Fibroblast of villous mesenchyme (primary cell): ENCODE measurements at regions not wholly inside any gene's neighbourhood (a gene's known extent, or its start where the extent isn't known, plus 50 kb on each side); places are given as distances from the start of the nearest gene placed in this dataset.

Experiments used
- DNase-seq: peaks from one replicate; pipeline ENCODE4 v3.0.0-alpha.2; 2010; ENCODE audit warnings: low read depth
- H3K4me3 ChIP-seq: 2 replicates; pipeline ENCODE4 v1.5.1; 2011; ENCODE audit warnings: low read depth, mild to moderate bottlenecking, low read length
- CTCF ChIP-seq: IDR thresholded peaks from 2 replicates; pipeline ENCODE4 v1.5.1; 2012; ENCODE audit warnings: low read depth, mild to moderate bottlenecking, low read length; ENCODE audit not compliant: insufficient read depth

GRCh38 chr18:78330766-78331165, 648.9 kb upstream of the SALL3 start:
- no peak overlapping the region for H3K4me3 ChIP-seq
- no peak for TF ChIP-seq CTCF
- DNase-seq: no peak

GRCh38 chr18:78352910-78353309, 626.7 kb upstream of the SALL3 start:
- TF ChIP-seq CTCF: no peak

GRCh38 chr18:78362198-78362597, 617.4 kb upstream of the SALL3 start:
- TF ChIP-seq CTCF: no peak
- no peak for DNase-seq
- no peak overlapping the region for H3K4me3 ChIP-seq

More at GRCh38 chr18:78352910-78353309, 626.7 kb upstream of the SALL3 start:
- no peak overlapping the region for H3K4me3 ChIP-seq
- DNase-seq: no peak

GRCh38 chr18:78363556-78364387, 615.8 kb upstream of the SALL3 start:
- DNase-seq: no peak
- no peak overlapping the region for H3K4me3 ChIP-seq
- TF ChIP-seq CTCF: no peak

- no peak for TF ChIP-seq CTCF
- no peak overlapping the region for H3K4me3 ChIP-seq
- no peak for DNase-seq
These were observed 615.1 kb upstream of the SALL3 start for GRCh38 chr18:78364388-78364960.

GRCh38 chr18:78367996-78368395, 611.6 kb upstream of the SALL3 start:
- DNase-seq: no peak
- no peak for TF ChIP-seq CTCF
- no peak overlapping the region for H3K4me3 ChIP-seq

- H3K4me3 ChIP-seq: no peak overlapping the region
- no peak for DNase-seq
- TF ChIP-seq CTCF: no peak
These were observed 610.9 kb upstream of the SALL3 start for GRCh38 chr18:78368726-78369125.
